GM18526 (cell line): ENCODE measurements at regions not wholly inside any gene's neighbourhood (a gene's known extent, or its start where the extent isn't known, plus 50 kb on each side); places are given as distances from the start of the nearest gene placed in this dataset.

Source experiments
- POLR2A ChIP-seq: IDR thresholded peaks from 3 replicates; pipeline ENCODE4 v1.6.1; 2011; ENCODE audit not compliant: insufficient read length; ENCODE audit errors: extremely low read depth

DNA sequence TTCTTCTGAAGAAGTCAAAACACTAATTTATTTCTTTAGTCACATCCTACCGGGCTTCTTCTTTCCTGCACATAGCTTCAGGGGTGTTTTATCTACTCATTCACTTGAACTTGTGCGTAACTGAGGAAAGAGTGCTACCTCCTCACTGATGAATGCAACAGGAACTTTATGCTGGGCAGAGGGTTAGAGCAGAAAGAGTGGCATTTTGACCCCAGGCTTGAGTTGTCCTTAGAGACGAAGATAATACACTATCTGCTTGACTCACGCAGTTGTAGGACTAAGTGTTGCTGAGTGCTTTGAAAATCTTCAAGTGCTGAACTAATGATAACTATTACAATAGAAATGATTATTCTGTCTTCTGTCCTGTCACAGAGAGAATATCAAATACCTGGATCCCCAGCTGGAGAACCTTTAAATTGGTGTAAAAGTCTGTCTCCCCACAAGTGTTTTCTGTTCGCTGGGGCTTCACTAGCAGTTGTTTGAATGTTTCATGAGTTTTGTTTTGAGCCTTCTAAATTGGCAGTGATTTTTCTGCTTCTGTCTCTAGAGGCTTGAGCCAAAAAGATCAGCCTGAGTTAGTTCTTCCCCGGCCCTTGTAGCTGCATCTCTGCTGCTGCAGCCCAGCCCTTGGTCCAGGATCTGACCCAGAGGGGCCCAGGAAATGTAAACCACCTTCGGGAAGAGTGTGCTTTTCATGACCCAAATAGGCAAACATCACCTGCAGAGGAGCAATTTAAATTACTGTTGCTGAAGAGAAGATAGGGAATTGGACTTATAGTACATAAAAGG lies 86.3 kb upstream of the LGALSL start:
- no peak for TF ChIP-seq POLR2A

- TF ChIP-seq POLR2A, result no peak
These were observed 84.3 kb upstream of the LGALSL start for GRCh38 chr2:64369706-64370105.

DNA sequence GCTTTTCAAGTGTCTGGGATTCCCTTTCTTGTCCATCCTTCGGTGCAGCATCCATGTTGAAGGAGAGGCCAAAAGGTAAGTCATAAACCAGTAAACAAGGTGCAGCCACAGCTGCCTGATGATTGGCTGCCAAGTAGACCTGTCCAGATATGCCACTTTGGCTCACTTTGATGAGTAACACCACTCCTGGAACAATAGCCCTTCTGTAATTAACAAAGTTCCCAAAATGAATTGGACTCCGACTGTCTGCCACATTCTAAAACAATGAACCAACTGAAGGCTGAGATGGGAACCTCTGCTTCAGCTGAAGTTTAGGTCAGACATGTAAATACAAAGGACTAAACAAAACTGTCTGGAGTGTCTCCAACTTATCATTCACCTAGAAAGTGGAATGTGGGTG lies 82.2 kb upstream of the LGALSL start:
- no peak for TF ChIP-seq POLR2A

DNA sequence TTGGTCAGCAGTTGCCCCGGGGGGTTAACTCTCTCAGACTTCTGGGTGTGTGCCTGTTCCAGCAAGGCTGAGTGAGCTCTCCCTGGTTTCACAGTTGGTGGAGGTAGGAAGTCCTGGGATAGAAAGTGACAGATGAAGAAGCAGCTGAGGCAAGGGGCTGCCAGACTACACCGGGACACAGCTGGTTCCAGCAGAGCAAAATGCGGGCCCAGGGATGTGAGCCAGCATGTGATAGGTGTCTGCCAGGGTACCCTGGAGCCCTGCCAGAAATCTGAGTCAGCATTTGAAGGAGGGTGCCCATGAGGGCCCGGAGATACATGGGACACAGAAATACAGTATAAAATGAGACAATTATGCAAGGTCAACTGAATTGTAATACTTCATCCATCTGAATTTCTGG lies 79.3 kb upstream of the LGALSL start:
- TF ChIP-seq POLR2A, result no peak

GRCh38 chr2:64376926-64377325 lies 77.0 kb upstream of the LGALSL start:
- no peak for TF ChIP-seq POLR2A

- TF ChIP-seq POLR2A, result no peak
These were observed 74.8 kb upstream of the LGALSL start for GRCh38 chr2:64379186-64379585.

- no peak for TF ChIP-seq POLR2A
These were observed 73.0 kb upstream of the LGALSL start for GRCh38 chr2:64380853-64381527.

DNA sequence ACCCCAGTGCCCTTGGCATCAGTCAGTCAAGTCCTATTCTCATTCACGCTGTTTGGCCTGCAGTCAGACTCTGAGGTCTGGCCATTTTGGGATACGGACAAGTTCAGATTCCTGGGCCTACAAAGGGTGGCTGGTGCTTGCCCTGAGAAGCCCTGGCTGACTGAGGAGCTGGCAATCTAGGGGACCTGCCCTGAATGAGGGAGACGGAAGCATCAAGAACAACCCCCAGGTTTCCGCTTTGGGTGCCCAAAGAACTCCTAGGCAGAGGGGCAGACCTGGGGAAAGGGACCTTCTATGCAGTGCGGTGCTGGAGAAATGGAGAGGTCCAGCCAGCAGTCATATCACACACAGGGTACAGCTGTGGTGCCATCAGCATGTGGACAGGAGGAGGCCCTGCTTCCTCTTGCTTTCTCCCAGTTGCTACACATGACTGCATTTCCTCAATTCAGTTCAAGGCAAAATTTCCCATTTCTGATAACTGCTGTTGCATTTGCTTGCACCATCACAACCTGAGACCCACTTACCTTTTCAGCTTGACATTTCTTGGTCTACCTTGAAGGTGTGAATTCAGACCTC lies 70.9 kb upstream of the LGALSL start:
- no peak for TF ChIP-seq POLR2A

DNA sequence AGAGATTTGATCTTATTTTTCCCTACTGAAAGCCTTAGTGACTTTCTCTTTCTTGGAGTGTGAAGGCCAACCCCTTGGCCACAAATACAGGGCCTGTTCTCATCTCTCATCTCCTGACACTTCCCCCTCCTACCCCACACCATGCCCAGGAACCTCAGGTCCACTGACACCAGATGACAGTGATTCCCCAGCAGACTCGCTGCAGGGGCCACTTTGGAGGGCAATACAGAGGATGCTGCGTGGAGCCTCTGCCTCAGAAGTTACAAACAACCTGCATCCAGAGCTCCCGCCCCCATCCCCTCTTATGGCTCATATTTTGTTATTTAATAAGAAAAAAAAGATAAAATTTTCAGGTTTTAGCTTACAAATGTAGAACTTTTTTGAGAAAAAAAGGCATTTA lies 70.1 kb upstream of the LGALSL start:
- TF ChIP-seq POLR2A, result no peak

DNA sequence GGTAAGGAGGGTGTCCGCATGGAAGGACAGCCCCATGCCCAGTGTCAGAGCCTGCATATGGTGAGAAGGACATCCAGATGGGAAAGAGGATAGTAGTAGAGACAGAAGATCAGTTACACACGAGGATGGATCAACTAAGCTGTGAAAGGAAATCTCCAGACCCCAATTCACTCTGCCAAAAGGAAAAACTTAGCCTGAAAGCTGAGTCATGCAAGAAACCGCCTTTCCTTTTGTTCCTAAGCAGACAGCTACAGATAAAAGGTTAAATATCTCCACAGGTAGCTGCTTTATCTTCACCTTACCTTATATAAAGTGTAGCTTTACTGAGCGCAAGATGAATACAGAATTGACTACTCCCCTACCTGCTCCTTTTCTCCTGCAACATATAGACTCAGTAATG lies 67.3 kb upstream of the LGALSL start:
- no peak for TF ChIP-seq POLR2A

GRCh38 chr2:64390586-64390985 lies 63.4 kb upstream of the LGALSL start:
- TF ChIP-seq POLR2A, result no peak

GRCh38 chr2:64391424-64391823 lies 62.5 kb upstream of the LGALSL start:
- TF ChIP-seq POLR2A, result no peak

GRCh38 chr2:64391940-64392339 lies 62.0 kb upstream of the LGALSL start:
- TF ChIP-seq POLR2A, result no peak

DNA sequence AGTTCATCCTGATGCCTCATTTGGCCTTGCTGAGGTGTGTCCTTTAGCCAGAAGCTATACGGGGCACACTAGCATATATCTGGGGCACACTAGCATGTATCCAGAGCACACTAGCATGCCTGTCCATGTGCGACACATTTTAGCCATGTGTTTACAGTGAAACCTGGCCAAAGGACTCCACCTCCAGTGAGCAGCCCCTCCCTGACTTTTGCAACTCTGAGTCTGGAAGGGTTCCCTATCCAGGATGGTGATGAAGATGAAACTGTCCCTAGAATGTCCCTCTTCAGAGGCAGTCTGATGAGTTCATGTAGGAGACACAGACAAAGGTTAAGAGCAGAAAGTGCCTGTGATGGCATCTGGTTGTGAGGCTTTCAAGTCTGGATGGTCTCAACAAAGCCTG lies 61.4 kb upstream of the LGALSL start:
- TF ChIP-seq POLR2A, result no peak

- TF ChIP-seq POLR2A, result no peak
These were observed 60.5 kb upstream of the LGALSL start for GRCh38 chr2:64393383-64394010.

GRCh38 chr2:64394153-64394552 lies 59.8 kb upstream of the LGALSL start:
- no peak for TF ChIP-seq POLR2A
